ENCODE measurements at regions not wholly inside any gene's neighbourhood (a gene's known extent, or its start where the extent isn't known, plus 50 kb on each side); places are given as distances from the start of the nearest gene placed in this dataset.
"Not testable (repeated sequence)": the region's sequence is repeated elsewhere in the genome, so short reads cannot be mapped to it uniquely, and the experiment has no call there.

DNA sequence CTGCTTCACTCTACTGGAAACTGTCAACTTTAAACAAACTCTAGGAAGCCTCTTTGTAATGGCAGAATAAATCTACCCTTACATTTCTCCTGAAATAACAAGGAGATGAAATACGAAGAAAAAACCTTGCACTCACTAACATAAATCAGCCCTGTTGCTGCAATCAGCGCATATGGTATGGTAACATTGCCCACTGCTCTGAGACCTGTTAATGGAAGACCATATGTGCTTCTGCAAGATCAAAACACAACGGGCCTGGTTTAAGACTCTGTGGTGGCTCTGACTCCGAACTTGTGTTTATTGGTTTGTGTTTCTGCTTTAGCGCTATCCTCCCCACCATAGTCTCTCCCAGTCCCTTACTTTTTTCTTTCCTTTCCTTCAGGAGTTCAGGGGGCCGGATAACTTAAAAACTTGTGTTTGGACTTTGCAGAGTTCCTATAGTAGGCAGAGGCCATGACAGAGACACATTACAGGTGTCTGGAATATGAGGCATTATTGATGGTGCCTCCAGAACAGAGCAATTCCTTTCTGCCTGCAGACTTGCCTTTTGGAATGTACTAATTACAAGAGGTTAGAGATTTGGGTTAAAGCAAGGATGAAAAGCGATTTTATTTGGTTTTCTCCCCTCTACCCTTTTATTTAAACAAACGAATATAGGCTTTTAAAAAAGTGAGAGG, 110.8 kb downstream of the PSAT1 start:
- intact Hi-C loops (cut with DNase I, micrococcal nuclease): no loop called here
- H3K9me3 Mint-ChIP-seq (ENCODE audit: low read depth): no peaks in the 10 kb centered on the region
- H3K27ac Mint-ChIP-seq: no peak overlapping the region
- H3K27me3 Mint-ChIP-seq: peaks cover 1% of the 10 kb centered on the region
- ChIA-PET CTCF (interaction anchor here (0.9 kb wide), 1 partner anchor 25 kb away, joined by 3 read pairs; no protein-coding TSS in a partner anchor), POLR2A (no interaction called here)
- no peak for ATAC-seq
- DNase-seq: no peak
- H3K4me1 Mint-ChIP-seq: no peaks in the 10 kb centered on the region
- H3K4me3 Mint-ChIP-seq: no peak overlapping the region
- H3K36me3 Mint-ChIP-seq (ENCODE audit: low read depth): no peaks in the 10 kb centered on the region

DNA sequence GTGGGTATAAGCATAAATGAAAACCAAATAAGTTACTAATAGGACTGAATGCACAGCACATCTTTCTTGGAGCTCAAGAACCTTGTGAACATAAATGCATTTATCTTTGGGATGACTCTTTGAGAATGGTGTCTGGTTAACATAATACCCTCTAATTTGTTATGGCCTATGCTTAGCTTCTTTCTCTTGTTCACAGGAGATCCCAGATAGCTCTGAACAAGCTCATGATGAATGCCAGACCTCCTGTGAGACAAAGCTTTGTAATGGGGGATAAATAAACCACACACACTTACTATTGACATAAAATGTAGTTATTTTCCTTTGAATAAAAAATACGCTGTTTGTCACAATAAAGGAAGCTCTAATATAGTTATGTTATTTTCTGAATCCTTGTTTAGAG, 111.5 kb downstream of the PSAT1 start:
- DNase-seq (no peak), ATAC-seq (no peak)
- no peaks in the 10 kb centered on the region for H3K36me3 Mint-ChIP-seq (ENCODE audit: low read depth)
- ChIA-PET POLR2A (no interaction called here), CTCF (interaction anchor here (0.9 kb wide), 1 partner anchor 24 kb away, joined by 3 read pairs; no protein-coding TSS in a partner anchor)
- no peaks in the 10 kb centered on the region for H3K27me3 Mint-ChIP-seq
- no peak overlapping the region for H3K4me3 Mint-ChIP-seq
- H3K9me3 Mint-ChIP-seq (ENCODE audit: low read depth): no peaks in the 10 kb centered on the region
- H3K4me1 Mint-ChIP-seq: no peaks in the 10 kb centered on the region
- H3K27ac Mint-ChIP-seq: no peak overlapping the region
- intact Hi-C loops (cut with DNase I, micrococcal nuclease): no loop called here

GRCh38 chr9:78409928-78410510, 113.1 kb downstream of the PSAT1 start:
- H3K9me3 Mint-ChIP-seq (ENCODE audit: low read depth); CTCF ChIA-PET; H3K4me1 Mint-ChIP-seq; H3K27me3 Mint-ChIP-seq; H3K27ac Mint-ChIP-seq; H3K4me3 Mint-ChIP-seq; ATAC-seq; H3K36me3 Mint-ChIP-seq (ENCODE audit: low read depth); DNase-seq; intact Hi-C loops (cut with DNase I, micrococcal nuclease); POLR2A ChIA-PET: not testable (repeated sequence)

- DNase-seq: no peak
- intact Hi-C loops (cut with DNase I, micrococcal nuclease): no loop called here
- no peaks in the 10 kb centered on the region for H3K4me1 Mint-ChIP-seq
- H3K27ac Mint-ChIP-seq: no peak overlapping the region
- CTCF ChIA-PET: no interaction called here
- no peaks in the 10 kb centered on the region for H3K36me3 Mint-ChIP-seq (ENCODE audit: low read depth)
- H3K9me3 Mint-ChIP-seq (ENCODE audit: low read depth): no peaks in the 10 kb centered on the region
- POLR2A ChIA-PET: no interaction called here
- no peak overlapping the region for H3K4me3 Mint-ChIP-seq
- H3K27me3 Mint-ChIP-seq: peaks cover 3% of the 10 kb centered on the region
- ATAC-seq: no peak
These were observed 125.4 kb downstream of the PSAT1 start for GRCh38 chr9:78422309-78422708.

GRCh38 chr9:78424299-78424698, 127.4 kb downstream of the PSAT1 start:
- no peak for ATAC-seq
- no peaks in the 10 kb centered on the region for H3K36me3 Mint-ChIP-seq (ENCODE audit: low read depth)
- no peak overlapping the region for H3K27ac Mint-ChIP-seq
- H3K9me3 Mint-ChIP-seq (ENCODE audit: low read depth): peaks cover 5% of the 10 kb centered on the region
- intact Hi-C loops (cut with DNase I, micrococcal nuclease): no loop called here
- DNase-seq: no peak
- no peaks in the 10 kb centered on the region for H3K27me3 Mint-ChIP-seq
- no peak overlapping the region for H3K4me3 Mint-ChIP-seq
- ChIA-PET POLR2A (no interaction called here), CTCF (no interaction called here)
- H3K4me1 Mint-ChIP-seq: no peaks in the 10 kb centered on the region

GRCh38 chr9:78428640-78429039, 131.7 kb downstream of the PSAT1 start:
- Mint-ChIP-seq H3K27me3 (peaks cover 2% of the 10 kb centered on the region), H3K9me3 (ENCODE audit: low read depth) (peaks cover 8% of the 10 kb centered on the region), H3K4me3 (no peak overlapping the region), H3K36me3 (ENCODE audit: low read depth) (peaks cover 2% of the 10 kb centered on the region), H3K27ac (no peak overlapping the region), H3K4me1 (no peaks in the 10 kb centered on the region)
- CTCF ChIA-PET: no interaction called here
- intact Hi-C loops (cut with DNase I, micrococcal nuclease): no loop called here
- ATAC-seq (no peak), DNase-seq (no peak)
- POLR2A ChIA-PET: no interaction called here

GRCh38 chr9:78430387-78430786, 133.5 kb downstream of the PSAT1 start:
- no peaks in the 10 kb centered on the region for H3K4me1 Mint-ChIP-seq
- DNase-seq (no peak), ATAC-seq (no peak)
- H3K27me3 Mint-ChIP-seq: peaks cover 10% of the 10 kb centered on the region
- H3K9me3 Mint-ChIP-seq (ENCODE audit: low read depth): peaks cover 8% of the 10 kb centered on the region
- H3K4me3 Mint-ChIP-seq: no peak overlapping the region
- no peak overlapping the region for H3K27ac Mint-ChIP-seq
- POLR2A ChIA-PET: no interaction called here
- H3K36me3 Mint-ChIP-seq (ENCODE audit: low read depth): peaks cover 2% of the 10 kb centered on the region
- CTCF ChIA-PET: interaction anchor here (1.1 kb wide), 1 partner anchor 11 kb away, joined by 4 read pairs; no protein-coding TSS in a partner anchor
- intact Hi-C loops (cut with DNase I, micrococcal nuclease): loop anchor here in 1 of 2 experiments (10.0 kb wide), 1 partner anchor 274 kb away; no protein-coding TSS in a partner anchor

DNA sequence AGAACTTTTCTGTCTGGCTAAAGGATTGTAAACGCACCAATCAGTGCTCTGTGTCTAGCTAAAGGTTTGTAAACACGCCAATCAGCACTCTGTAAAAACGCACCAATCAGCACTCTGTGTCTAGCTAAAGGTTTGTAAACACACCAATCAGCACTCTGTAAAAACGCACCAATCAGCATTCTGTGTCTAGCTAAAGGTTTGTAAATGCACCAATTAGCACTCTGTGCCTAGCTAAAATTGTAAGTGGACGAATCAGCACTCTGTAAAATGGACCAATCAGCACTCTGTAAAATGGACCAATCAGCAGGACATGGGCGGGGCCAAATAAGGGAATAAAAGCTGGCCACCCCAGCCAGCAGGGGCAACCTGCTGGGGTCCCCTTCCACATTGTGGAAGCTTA, 134.1 kb downstream of the PSAT1 start:
- ATAC-seq; H3K27ac Mint-ChIP-seq; H3K4me1 Mint-ChIP-seq; H3K9me3 Mint-ChIP-seq (ENCODE audit: low read depth); POLR2A ChIA-PET; H3K4me3 Mint-ChIP-seq; DNase-seq; H3K36me3 Mint-ChIP-seq (ENCODE audit: low read depth): not testable (repeated sequence)
- peaks cover 10% of the 10 kb centered on the region for H3K27me3 Mint-ChIP-seq
- intact Hi-C loops (cut with DNase I, micrococcal nuclease): loop anchor here in 1 of 2 experiments (10.0 kb wide), 1 partner anchor 274 kb away; no protein-coding TSS in a partner anchor
- CTCF ChIA-PET: interaction anchor here (1.1 kb wide), 1 partner anchor 11 kb away, joined by 4 read pairs; no protein-coding TSS in a partner anchor

DNA sequence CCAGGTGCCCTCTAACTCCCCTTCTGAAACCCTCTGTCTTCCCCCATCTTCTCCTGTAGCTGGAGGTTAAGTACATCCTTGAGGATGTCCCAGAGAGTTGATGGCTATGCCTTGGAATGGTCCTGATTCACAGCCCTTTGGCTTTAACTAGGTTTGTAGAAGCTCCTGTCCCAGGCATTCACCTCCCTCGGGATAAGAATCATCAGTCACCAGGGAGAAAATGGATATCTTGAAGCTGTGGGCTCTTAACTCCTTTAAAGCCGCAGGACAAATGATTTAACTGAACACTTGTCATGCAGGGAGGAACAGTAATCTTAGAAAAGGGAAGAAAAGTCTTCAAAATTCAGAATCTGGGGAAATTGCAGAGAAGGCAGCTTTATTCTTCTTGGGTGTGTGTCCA, 139.9 kb downstream of the PSAT1 start:
- intact Hi-C loops (cut with DNase I, micrococcal nuclease): loop anchor here in 1 of 2 experiments (5.0 to 10.0 kb wide), 2 partner anchors 268 to 1740 kb away; no protein-coding TSS in a partner anchor
- POLR2A ChIA-PET: no interaction called here
- H3K36me3 Mint-ChIP-seq (ENCODE audit: low read depth): peaks cover under 1% of the 10 kb centered on the region
- peaks cover 6% of the 10 kb centered on the region for H3K4me1 Mint-ChIP-seq
- H3K9me3 Mint-ChIP-seq (ENCODE audit: low read depth): no peaks in the 10 kb centered on the region
- no peak for DNase-seq
- peaks cover 30% of the 10 kb centered on the region for H3K27me3 Mint-ChIP-seq
- ATAC-seq: no peak
- no peak overlapping the region for H3K4me3 Mint-ChIP-seq
- CTCF ChIA-PET: interaction anchor here (1.1 kb wide), 1 partner anchor 9 kb away, joined by 8 read pairs; no protein-coding TSS in a partner anchor
- H3K27ac Mint-ChIP-seq: no peak overlapping the region

- ChIA-PET CTCF (interaction anchor here (1.1 kb wide), 1 partner anchor 10 kb away, joined by 8 read pairs; no protein-coding TSS in a partner anchor), POLR2A (no interaction called here)
- Mint-ChIP-seq H3K4me1 (peaks cover 6% of the 10 kb centered on the region), H3K27ac (no peak overlapping the region), H3K9me3 (ENCODE audit: low read depth) (no peaks in the 10 kb centered on the region), H3K36me3 (ENCODE audit: low read depth) (no peaks in the 10 kb centered on the region), H3K4me3 (no peak overlapping the region), H3K27me3 (peaks cover 29% of the 10 kb centered on the region)
- DNase-seq: no peak
- no peak for ATAC-seq
- intact Hi-C loops (cut with DNase I, micrococcal nuclease): loop anchor here in 1 of 2 experiments (5.0 to 10.0 kb wide), 2 partner anchors 268 to 1740 kb away; no protein-coding TSS in a partner anchor
These were observed 140.4 kb downstream of the PSAT1 start for GRCh38 chr9:78437296-78437695.

DNA sequence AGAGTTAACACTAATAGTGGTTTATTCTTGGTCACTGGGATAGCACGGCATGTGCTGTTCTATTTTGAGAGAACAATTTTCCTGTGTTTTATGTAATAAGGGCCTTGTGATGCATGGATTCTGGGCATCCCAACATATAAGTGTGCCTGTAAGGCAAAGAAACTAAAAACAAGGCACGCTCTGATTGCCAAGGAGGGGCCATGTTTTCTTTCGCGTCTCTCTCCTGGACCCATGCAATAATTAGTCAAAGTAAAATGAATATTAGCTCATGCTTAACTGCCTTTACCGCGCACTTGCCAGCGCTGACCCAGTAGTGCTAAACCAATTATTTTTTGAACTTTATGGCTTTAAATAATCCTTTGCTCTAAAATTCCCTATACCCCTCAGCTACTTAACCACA, 140.9 kb downstream of the PSAT1 start:
- Mint-ChIP-seq H3K27me3 (peaks cover 29% of the 10 kb centered on the region), H3K27ac (no peak overlapping the region), H3K36me3 (ENCODE audit: low read depth) (no peaks in the 10 kb centered on the region), H3K4me1 (peaks cover 6% of the 10 kb centered on the region), H3K9me3 (ENCODE audit: low read depth) (no peaks in the 10 kb centered on the region), H3K4me3 (no peak overlapping the region)
- ChIA-PET CTCF (interaction anchor here (0.8 to 2.6 kb wide), 3 partner anchors 11 to 22 kb away, joined by 3 to 10 read pairs (median 4); no protein-coding TSS in a partner anchor), POLR2A (no interaction called here)
- DNase-seq (no peak), ATAC-seq (no peak)
- intact Hi-C loops (cut with DNase I, micrococcal nuclease): loop anchor here in 1 of 2 experiments (2.0 to 10.0 kb wide), 3 partner anchors 165 to 1739 kb away; no protein-coding TSS in a partner anchor

DNA sequence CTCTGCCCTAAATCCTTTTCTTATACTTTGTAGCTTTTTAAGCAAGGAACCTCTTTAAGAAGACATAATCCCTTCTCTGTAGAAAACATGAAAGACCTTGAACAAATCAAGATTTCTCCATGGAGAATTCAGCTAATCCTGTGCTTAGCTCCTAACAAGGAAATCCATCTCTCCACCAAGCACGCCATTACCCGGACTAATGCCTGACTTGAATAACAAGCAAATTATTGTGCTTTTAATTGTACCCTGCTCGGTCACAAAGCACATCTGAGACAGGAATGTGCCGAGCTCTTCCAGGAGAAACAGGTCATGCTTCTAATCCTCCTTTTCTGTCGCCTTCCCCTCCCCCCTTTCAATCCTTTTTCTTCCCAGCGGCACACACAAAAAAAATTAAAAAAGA, 141.3 kb downstream of the PSAT1 start:
- intact Hi-C loops (cut with DNase I, micrococcal nuclease): loop anchor here in 1 of 2 experiments (2.0 to 10.0 kb wide), 3 partner anchors 165 to 1739 kb away; no protein-coding TSS in a partner anchor
- DNase-seq: no peak
- ATAC-seq: no peak
- H3K4me1 Mint-ChIP-seq: peaks cover 6% of the 10 kb centered on the region
- no peaks in the 10 kb centered on the region for H3K36me3 Mint-ChIP-seq (ENCODE audit: low read depth)
- ChIA-PET CTCF (interaction anchor here (0.8 to 2.6 kb wide), 4 partner anchors 10 to 22 kb away, joined by 3 to 10 read pairs (median 4); no protein-coding TSS in a partner anchor), POLR2A (no interaction called here)
- no peak overlapping the region for H3K27ac Mint-ChIP-seq
- H3K9me3 Mint-ChIP-seq (ENCODE audit: low read depth): no peaks in the 10 kb centered on the region
- H3K27me3 Mint-ChIP-seq: peaks cover 29% of the 10 kb centered on the region
- H3K4me3 Mint-ChIP-seq: no peak overlapping the region
